Activated CD4-positive, alpha-beta T cell treated with anti-CD3 and anti-CD28 coated beads for 36 hours (primary cell): ENCODE measurements at regions not wholly inside any gene's neighbourhood (a gene's known extent, or its start where the extent isn't known, plus 50 kb on each side); places are given as distances from the start of the nearest gene placed in this dataset.

ENCODE experiments used
- ATAC-seq: fragments of 200-7000 bp; cut with Tn5 transposase; one replicate; pipeline ENCODE4 v1.10.0; 2021; ENCODE audit warnings: mild to moderate bottlenecking, moderate library complexity
- CTCF ChIA-PET: fragments of 350-600 bp; sonication (Branson Sonifier 250); formaldehyde crosslinking; loops from one replicate; lab custom pipeline; 2021; ENCODE audit warnings: antibody characterized with exemption; lab: Charles Lee
- POLR2A ChIA-PET: fragments of 350-600 bp; sonication (Branson Sonifier 250); formaldehyde crosslinking; loops from one replicate; lab custom pipeline; 2021; ENCODE audit warnings: antibody characterized with exemption, inconsistent platforms; lab: Charles Lee
- DNase-seq: peaks from one replicate; pipeline ENCODE4 v3.0.0-alpha.2; 2020
- H3K27ac Mint-ChIP-seq: one replicate; pipeline ENCODE4 v1.8.0; 2021; ENCODE audit warnings: mixed read lengths
- H3K27me3 Mint-ChIP-seq: one replicate; pipeline ENCODE4 v1.8.0; 2021; ENCODE audit warnings: mixed read lengths
- H3K36me3 Mint-ChIP-seq: one replicate; pipeline ENCODE4 v1.8.0; 2021; ENCODE audit warnings: low read depth, mixed read lengths
- H3K4me1 Mint-ChIP-seq: one replicate; pipeline ENCODE4 v1.8.0; 2021; ENCODE audit warnings: mixed read lengths
- H3K4me3 Mint-ChIP-seq: one replicate; pipeline ENCODE4 v1.8.0; 2021; ENCODE audit warnings: mild to moderate bottlenecking, moderate library complexity, mixed read lengths
- H3K9me3 Mint-ChIP-seq: one replicate; pipeline ENCODE4 v1.8.0; 2021; ENCODE audit warnings: low read depth, mixed read lengths
- intact Hi-C, 2 experiments: fragments of 100-400 bp; cut with DNase I in 1 of 2; cut with micrococcal nuclease in 1 of 2; formaldehyde crosslinking; loops; one replicate each; pipeline versions ENCODE4 v1.14.2 to v1.15.1; 2022 to 2024; cut with DNase I, micrococcal nuclease

DNA sequence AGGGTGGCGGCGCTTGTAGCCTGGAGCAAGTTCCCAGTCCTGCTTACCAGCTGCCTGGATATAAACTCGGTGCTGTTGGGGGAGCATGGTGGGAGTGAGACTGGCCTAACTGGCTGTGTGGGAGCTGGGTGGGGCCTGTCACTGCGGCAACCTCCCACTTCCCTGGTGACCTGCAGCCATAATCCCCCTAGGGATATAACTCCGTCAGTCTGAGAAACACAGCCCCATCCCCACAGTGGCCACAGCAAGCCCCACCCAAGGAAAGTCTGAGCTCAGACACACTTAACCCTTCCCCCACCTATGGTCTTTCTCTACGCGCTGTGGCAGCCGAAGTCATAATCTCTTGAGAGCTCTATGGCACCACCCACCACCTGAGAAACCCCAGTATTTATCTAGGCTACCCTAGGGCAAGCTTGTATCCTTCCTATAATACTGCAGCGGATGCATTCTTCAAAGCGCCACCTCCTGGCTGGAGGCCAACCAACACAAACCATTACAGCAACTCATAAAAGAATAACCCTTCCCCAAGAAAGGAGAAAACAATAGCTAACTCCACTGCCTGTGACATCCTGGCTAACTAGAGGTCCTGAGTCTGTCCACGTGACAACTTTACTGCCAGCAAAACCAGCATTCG is 57.4 kb downstream of the ZNF648 start:
- Mint-ChIP-seq H3K36me3 (peaks cover 2% of the 10 kb centered on the region), H3K4me1 (peaks cover 4% of the 10 kb centered on the region), H3K27me3 (peaks cover 14% of the 10 kb centered on the region), H3K9me3 (peaks cover 7% of the 10 kb centered on the region), H3K4me3 (no peak overlapping the region), H3K27ac (no peak overlapping the region)
- ChIA-PET CTCF (interaction anchor here (0.6 kb wide), 1 partner anchor 183 kb away, joined by 4 read pairs; no protein-coding TSS in a partner anchor), POLR2A (no interaction called here)
- intact Hi-C loops: no loop called here
- DNase-seq (peak; percentile 9), ATAC-seq (no peak)

DNA sequence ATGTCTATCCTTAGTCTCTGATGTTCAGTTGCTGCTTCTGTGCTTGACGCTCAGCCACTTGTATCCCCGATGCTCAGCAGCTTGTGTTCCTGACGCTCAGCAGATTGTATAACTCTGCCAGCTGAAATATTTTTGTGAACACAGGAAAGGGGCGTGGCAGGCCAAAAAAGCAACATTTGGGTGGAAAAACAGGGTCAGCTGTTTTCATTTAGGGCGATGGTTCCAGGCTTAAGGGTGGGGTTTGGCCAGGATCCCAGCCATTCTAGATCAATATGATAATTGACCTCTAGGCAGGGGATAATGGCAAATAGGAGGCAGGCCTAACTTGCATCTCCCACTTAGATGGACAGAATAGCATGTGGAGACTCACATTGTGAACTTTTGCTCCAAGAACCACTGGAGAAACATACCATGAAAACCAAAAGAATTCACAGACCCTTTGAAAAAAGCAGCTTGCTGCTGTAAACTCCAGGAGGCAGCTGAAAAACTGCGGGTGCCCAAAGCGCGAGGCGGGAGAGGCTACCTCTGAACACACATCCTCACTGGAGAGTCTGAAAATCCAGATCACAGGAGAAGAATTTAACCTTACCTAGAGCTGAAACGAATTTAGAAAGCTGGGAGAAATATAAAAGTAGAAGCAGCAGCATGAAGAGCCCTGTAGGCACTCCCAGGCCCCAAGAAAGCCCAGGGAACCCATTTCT is 58.3 kb downstream of the ZNF648 start:
- no peak for DNase-seq
- H3K4me3 Mint-ChIP-seq: no peak overlapping the region
- peaks cover 4% of the 10 kb centered on the region for H3K4me1 Mint-ChIP-seq
- H3K27ac Mint-ChIP-seq: no peak overlapping the region
- peaks cover 7% of the 10 kb centered on the region for H3K9me3 Mint-ChIP-seq
- peaks cover 2% of the 10 kb centered on the region for H3K36me3 Mint-ChIP-seq
- peaks cover 13% of the 10 kb centered on the region for H3K27me3 Mint-ChIP-seq
- ChIA-PET POLR2A (no interaction called here), CTCF (interaction anchor here (0.7 kb wide), 1 partner anchor 27 kb away, joined by 3 read pairs; no protein-coding TSS in a partner anchor)
- ATAC-seq: no peak
- intact Hi-C loops: no loop called here

DNA sequence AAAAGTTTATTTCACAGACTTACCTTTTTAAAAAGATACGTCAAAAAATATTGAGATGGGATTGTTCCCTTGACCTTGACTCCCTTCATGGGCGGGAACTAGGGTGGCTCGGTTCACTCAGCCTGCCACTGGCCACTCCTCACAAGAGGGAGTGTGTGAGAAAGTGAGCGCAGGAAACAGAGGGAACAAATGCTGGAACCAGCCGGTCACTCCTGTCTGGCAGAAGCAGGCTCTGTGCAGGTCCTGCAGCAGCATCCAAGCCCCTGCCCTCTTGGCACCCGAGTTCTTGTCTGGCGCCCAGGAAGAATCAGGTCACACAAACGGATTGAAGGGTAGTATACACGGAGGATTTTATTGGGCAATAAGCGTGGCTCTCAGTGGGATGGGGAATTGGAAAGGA is 58.9 kb downstream of the ZNF648 start:
- peaks cover 4% of the 10 kb centered on the region for H3K4me1 Mint-ChIP-seq
- DNase-seq: no peak
- ChIA-PET CTCF (no interaction called here), POLR2A (no interaction called here)
- no peak overlapping the region for H3K27ac Mint-ChIP-seq
- no peak for ATAC-seq
- peaks cover 2% of the 10 kb centered on the region for H3K36me3 Mint-ChIP-seq
- H3K27me3 Mint-ChIP-seq: peaks cover 11% of the 10 kb centered on the region
- peaks cover 7% of the 10 kb centered on the region for H3K9me3 Mint-ChIP-seq
- intact Hi-C loops: no loop called here
- no peak overlapping the region for H3K4me3 Mint-ChIP-seq

DNA sequence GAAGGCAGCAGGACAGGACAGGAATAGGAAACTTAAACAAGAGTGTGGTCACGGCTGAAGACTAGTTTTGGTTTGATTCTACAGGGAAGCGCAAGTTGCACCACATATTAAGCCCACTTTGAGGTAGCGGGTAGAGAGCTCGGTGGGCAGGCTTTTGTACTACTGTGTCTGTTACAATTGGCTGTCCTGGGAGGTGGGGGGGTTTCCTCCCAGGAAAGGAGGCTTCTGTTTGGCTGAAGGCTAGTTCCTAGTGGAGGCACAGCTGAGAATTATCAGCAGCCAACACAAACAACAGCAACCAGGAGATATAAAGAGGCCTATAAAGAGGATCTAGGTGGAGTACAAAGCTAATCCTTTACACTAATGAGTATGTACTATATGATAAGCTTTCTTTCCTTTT is 62.7 kb downstream of the ZNF648 start:
- intact Hi-C loops: no loop called here
- ATAC-seq (no peak), DNase-seq (no peak)
- ChIA-PET CTCF (interaction anchor here (0.7 kb wide), 2 partner anchors 391 to 530 kb away, joined by 3 to 4 read pairs; no protein-coding TSS in a partner anchor), POLR2A (interaction anchor here (0.7 kb wide), 1 partner anchor 1208 kb away, joined by 3 read pairs; no protein-coding TSS in a partner anchor)
- Mint-ChIP-seq H3K4me1 (no peaks in the 10 kb centered on the region), H3K9me3 (no peaks in the 10 kb centered on the region), H3K27me3 (peaks cover 12% of the 10 kb centered on the region), H3K36me3 (no peaks in the 10 kb centered on the region), H3K4me3 (no peak overlapping the region), H3K27ac (no peak overlapping the region)

DNA sequence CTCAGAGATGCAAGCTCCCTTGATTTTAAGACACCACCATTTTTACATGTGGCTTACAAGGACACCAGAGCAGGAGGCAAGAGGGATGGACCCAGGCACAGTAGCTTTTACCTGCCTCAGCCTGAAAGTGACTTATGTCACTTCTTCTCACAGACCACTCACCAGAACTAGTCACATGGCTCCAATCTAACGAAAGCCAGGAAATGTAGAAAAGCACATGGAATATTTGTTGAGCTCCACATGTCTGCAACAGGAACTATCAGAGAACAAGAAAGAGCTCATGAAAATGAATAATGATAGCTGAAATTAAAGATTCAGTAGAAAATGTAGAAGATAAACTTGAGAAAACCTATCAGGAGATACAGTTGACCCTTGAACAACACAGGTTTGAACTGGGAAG is 69.4 kb downstream of the ZNF648 start:
- ChIA-PET POLR2A (interaction anchor here (0.6 kb wide), 1 partner anchor 555 kb away, joined by 3 read pairs; no protein-coding TSS in a partner anchor), CTCF (no interaction called here)
- no peaks in the 10 kb centered on the region for H3K36me3 Mint-ChIP-seq
- ATAC-seq: no peak
- no peak overlapping the region for H3K4me3 Mint-ChIP-seq
- H3K9me3 Mint-ChIP-seq: no peaks in the 10 kb centered on the region
- intact Hi-C loops: no loop called here
- DNase-seq: no peak
- H3K27me3 Mint-ChIP-seq: peaks cover 9% of the 10 kb centered on the region
- no peak overlapping the region for H3K27ac Mint-ChIP-seq
- H3K4me1 Mint-ChIP-seq: no peaks in the 10 kb centered on the region

GRCh38 chr1:181990728-181991127 is 70.8 kb downstream of the ZNF648 start:
- no peak overlapping the region for H3K27ac Mint-ChIP-seq
- no peaks in the 10 kb centered on the region for H3K4me1 Mint-ChIP-seq
- ATAC-seq (no peak), DNase-seq (no peak)
- H3K4me3 Mint-ChIP-seq: no peak overlapping the region
- intact Hi-C loops: no loop called here
- POLR2A ChIA-PET: no interaction called here
- no peaks in the 10 kb centered on the region for H3K9me3 Mint-ChIP-seq
- H3K27me3 Mint-ChIP-seq: peaks cover 12% of the 10 kb centered on the region
- CTCF ChIA-PET: no interaction called here
- H3K36me3 Mint-ChIP-seq: no peaks in the 10 kb centered on the region

DNA sequence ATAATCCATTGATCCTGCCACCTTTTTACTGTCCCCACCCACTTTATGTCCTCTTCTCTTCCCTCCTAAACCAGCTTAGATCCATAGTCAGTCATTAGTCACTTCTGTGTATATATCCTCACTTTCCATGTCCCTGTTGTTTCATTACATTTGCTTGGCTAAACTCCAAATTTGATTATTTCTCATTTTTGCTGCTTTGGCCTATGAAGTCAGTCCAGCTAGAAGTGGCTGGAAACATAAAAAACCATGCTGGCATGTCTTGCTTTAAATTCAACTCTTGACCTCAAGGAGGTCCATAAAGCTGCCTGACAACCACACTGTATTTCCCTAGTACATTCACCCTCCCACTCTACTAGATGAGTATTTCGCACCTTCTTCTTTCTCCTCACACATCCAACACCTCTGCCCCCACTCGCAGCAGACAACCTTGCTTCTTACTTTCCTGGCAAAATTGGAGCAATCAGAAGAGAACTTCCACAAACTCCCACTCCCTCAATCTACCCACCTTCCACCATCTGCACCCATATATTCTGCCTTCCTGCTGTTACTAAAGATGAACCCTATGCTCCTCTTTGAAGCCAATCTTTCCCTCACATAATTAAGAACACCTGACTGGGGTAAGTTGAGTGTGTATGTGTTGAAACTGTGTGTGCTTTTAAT is 72.1 kb downstream of the ZNF648 start:
- Mint-ChIP-seq H3K4me1 (no peaks in the 10 kb centered on the region), H3K36me3 (no peaks in the 10 kb centered on the region), H3K27ac (no peak overlapping the region), H3K9me3 (no peaks in the 10 kb centered on the region), H3K27me3 (peaks cover 14% of the 10 kb centered on the region), H3K4me3 (no peak overlapping the region)
- ATAC-seq: no peak
- no peak for DNase-seq
- intact Hi-C loops: no loop called here
- ChIA-PET POLR2A (no interaction called here), CTCF (no interaction called here)

- intact Hi-C loops: no loop called here
- peaks cover 14% of the 10 kb centered on the region for H3K27me3 Mint-ChIP-seq
- H3K36me3 Mint-ChIP-seq: no peaks in the 10 kb centered on the region
- DNase-seq (no peak), ATAC-seq (no peak)
- H3K9me3 Mint-ChIP-seq: no peaks in the 10 kb centered on the region
- POLR2A ChIA-PET: no interaction called here
- no peaks in the 10 kb centered on the region for H3K4me1 Mint-ChIP-seq
- no peak overlapping the region for H3K27ac Mint-ChIP-seq
- H3K4me3 Mint-ChIP-seq: no peak overlapping the region
- CTCF ChIA-PET: interaction anchor here (0.7 kb wide), 1 partner anchor 97 kb away, joined by 3 read pairs; no protein-coding TSS in a partner anchor
Observed at GRCh38 chr1:181987996-181988395, 73.5 kb downstream of the ZNF648 start.

DNA sequence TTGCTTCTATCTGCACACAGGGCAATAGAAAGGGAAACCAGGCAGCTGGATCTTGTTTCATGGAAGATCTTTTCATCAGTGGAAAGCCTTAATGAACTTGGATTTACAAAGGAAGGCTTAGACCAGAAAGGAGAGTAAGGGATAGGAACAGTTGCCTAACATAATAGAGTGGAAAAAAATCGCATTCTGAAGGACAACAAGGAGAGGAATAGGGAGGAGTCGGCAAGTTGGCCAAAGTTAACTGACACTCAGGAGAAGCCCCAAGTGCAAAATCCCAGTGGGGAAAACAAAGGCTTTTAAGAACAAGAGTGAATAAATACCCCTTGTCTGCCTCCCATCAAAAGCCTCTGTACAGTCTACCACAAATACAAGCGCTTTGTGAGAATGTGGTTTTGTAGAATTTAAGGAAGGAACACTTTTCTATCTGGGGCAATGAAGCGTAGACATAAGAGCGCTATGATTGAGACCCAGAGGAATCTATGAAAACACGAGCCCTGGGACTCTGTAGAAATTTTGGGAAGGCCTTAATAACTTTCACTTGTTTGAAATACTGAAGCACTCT is 74.1 kb downstream of the ZNF648 start:
- ATAC-seq (no peak), DNase-seq (no peak)
- Mint-ChIP-seq H3K27ac (no peak overlapping the region), H3K36me3 (no peaks in the 10 kb centered on the region), H3K4me3 (no peak overlapping the region), H3K4me1 (no peaks in the 10 kb centered on the region), H3K27me3 (peaks cover 14% of the 10 kb centered on the region), H3K9me3 (no peaks in the 10 kb centered on the region)
- intact Hi-C loops: no loop called here
- POLR2A ChIA-PET: no interaction called here
- CTCF ChIA-PET: interaction anchor here (0.7 kb wide), 1 partner anchor 97 kb away, joined by 3 read pairs; no protein-coding TSS in a partner anchor

DNA sequence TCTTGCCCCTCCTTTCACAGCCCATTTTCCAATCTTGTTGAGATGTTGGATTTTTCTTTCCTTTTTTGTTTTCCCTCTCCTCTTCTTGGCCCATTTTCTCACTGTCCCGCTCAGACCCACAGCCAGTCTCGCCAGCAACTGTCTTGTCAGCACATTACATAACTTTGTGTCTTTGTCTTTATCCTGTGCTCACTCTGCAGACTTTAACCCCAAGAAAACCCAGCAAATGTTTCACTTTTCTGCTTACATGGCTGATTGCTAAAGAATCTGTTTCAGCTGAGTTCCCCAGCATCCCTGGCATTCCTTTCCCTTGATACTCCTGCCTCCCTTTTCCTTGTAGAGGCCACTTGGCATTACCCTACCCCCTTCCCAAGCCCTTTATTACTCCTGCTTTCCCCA is 74.6 kb downstream of the ZNF648 start:
- Mint-ChIP-seq H3K27me3 (peaks cover 11% of the 10 kb centered on the region), H3K4me3 (no peak overlapping the region), H3K36me3 (no peaks in the 10 kb centered on the region), H3K9me3 (no peaks in the 10 kb centered on the region), H3K4me1 (no peaks in the 10 kb centered on the region), H3K27ac (no peak overlapping the region)
- ChIA-PET POLR2A (no interaction called here), CTCF (interaction anchor here (0.6 kb wide), 1 partner anchor 53 kb away, joined by 3 read pairs; no protein-coding TSS in a partner anchor)
- intact Hi-C loops: no loop called here
- ATAC-seq (no peak), DNase-seq (no peak)
